ENCODE measurements at regions not wholly inside any gene's neighbourhood (a gene's known extent, or its start where the extent isn't known, plus 50 kb on each side); places are given as distances from the start of the nearest gene placed in this dataset.

DNA sequence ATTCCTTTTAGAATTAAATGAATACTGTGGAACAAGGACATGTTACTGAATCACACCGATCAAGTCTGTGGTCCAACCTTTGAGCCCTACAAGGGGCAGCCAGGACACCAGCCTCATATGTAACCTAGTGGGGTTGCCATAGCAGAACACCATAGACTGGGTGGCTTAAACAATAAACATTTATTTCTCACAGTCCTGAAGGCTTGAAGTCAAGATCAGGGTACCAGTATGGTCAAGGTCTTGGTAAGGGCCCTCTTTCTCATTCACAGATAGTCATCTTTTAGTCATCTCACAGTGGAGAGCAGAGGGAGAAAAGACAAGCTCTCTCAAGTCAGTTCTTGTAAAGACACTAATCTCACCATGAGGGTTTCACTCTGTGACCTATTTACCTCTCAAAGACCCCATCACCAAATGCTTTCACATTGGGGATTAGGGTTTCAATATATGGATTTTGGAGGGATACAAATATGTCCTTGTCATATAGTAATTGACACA, 422.5 kb downstream of the GADD45G start:
- no peak for DNase-seq (ENCODE audit: low read depth in 4 of 4, low spot score in 2 of 4)

DNA sequence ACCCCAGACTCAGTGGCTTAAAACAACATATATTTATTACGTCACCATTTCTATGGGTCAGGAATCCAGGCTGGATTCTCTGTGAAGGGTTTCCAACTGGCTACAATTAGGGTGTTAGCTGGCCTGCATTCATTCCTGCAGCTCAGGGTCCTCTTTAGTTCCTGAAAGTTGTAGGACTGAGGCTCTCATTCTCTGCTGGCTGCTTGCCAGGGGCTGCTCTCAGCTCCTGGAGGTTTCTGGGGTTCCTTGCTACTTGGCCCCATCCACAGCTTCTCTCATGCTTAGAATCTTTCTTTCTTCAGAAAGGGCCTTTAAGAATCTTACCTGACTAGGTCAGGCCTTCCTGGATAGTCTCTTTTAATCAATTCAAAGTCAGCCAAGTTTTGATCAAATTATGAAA, 424.6 kb downstream of the GADD45G start:
- no peak for DNase-seq (ENCODE audit: low read depth in 4 of 4, low spot score in 2 of 4)

DNA sequence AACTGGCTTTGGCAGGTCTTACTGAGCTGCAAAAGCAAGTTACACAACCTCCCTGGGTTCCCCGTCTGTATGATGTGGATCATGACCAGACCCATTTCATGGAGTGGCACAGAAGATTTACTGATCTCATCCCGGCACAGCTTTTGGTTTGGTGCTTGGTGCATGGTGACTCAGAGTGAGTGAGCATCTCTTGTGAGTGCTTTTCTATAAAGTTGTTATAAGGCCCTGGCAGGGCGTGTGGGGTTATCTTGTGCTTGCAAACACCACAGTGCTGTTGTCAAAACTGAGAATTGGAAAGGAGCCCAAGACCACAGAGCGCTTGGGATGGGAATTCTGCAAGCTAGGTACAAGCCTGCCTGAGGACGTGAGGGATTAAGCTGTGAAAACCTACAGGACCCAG, 425.2 kb downstream of the GADD45G start:
- DNase-seq (ENCODE audit: low read depth in 4 of 4, low spot score in 2 of 4) = no peak

DNA sequence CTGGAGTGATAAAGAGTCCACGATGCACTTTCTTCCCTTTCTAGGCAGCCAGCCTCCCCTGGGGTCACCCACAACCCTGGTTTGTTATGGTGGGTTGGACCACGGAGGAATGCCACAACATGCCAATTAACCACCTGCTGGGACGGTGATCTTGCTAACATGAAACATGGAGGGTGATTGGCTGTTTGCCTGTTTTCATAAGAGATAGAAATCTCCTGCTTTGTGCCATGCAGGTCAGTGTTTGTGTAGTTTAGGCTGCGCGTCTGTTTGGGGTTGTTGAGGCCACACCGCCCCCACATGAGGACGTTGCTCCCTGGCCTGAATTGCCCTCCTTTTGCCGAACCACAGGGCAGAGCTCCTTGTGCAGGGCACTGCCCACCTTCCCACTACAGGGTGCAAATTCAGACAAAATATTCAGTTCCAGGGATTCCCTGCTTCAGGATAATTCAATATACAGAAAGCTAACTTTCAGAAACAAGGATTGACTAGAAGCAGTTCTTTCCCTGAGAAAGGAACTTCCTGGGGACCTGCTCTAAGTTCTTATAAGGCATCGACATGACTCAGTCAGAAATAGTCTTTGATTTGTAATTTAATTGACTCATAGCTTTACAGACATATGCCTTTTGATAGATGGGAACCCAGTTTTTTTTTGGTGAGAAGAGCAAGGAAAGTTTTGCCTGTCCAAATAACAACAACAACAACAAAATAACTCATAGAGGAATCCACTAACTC, 427.6 kb downstream of the GADD45G start:
- no peak for DNase-seq (ENCODE audit: low read depth in 4 of 4, low spot score in 2 of 4)

DNA sequence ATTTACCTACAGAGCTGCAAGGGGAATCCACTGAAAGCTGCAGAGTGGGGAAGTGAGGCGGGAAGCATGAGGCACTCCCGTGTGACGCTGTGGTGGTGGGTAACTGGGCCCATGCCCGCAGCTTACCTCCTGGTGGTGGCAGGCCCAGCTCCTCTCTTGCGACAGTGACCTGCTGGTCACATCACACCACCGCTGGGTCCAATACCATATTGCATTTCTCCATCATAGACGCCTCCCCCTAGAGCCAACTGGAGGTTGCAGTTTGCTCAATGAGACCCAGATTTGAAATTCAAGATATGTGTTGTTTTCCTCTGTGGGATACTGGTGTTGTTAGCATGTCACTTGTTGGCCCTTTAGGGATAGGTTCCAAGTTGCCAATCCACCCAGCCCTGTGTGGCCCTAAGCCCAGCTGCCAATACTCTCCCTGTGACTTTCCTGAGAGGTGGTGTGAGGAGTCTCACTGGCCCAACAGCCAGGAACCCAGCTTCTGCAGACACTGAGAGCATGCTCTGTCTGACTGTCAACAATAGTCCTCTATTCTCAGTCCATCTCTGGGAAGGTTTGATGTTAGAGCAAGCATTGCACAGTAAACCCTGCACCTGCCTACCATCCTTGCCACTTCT, 428.3 kb downstream of the GADD45G start:
- DNase-seq (ENCODE audit: low read depth in 4 of 4, low spot score in 2 of 4) = no peak

DNA sequence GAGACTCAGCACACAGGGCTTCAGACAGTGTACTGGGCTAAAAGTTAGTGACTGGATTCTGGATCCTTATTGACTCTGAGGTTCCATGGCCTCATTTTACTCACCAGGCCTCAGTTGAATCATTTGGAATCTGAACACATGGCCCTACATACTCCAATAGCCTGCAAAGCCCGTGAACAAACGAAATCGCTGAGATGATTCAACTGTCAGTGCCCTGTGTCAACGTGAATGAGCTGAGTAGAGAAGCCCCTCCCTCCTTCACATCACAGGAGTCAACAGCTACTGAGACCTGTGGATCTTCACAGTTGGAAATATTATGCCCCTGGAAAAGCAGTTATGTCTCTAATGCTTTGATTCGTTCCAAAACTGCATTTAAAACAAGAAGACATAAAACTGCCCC, 429.3 kb downstream of the GADD45G start:
- no peak for DNase-seq (ENCODE audit: low read depth in 4 of 4, low spot score in 2 of 4)

DNA sequence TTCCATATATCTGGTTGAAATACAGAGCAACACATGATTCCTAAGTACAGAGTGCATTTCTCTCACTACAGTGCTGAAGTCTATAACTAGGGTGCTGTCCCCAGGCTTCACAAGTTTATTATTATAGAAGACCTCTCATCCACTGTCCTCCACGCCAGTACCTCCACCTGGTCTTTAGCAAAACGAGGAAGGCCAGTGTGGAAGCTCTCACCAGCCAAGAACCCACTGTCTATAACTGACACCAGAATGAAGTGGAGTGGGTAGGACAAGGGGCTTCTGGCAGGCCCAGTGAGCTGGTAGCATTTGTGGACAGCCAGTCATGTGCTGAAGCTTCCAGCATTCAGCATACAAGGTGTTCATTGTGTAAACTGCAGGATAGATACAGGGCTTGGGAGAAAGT, 430.7 kb downstream of the GADD45G start:
- no peak for DNase-seq (ENCODE audit: low read depth in 4 of 4, low spot score in 2 of 4)

DNA sequence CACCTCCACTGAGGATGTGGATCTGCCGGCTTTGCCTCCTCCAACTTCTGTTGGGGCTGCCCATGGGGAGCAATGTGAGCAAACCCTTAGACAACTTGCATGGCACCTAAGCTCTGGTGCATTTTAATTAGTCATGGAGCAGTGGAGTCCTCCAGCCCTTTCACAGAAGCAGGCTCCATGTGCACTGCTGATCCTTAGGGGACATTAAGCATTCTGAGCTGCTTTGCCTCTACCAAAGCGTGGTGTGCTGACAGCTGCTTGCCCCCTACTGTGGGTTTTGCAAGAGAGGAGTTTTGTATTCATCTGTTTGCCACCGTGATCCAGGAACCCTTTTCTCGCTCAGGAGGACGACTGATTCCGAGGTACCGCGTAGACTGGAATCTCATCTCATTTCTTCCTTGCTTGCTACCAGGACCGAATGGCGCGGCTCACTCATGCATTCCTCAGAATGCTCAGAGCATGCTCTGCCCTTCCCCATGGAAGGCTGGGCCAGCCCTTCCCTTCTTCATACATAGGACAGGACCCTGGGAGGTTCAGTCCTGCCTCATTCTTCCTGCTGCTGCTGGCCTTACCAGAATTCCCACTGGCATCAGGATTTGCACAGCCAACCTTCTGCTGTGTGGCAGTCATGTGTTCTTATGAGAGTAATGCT, 432.5 kb downstream of the GADD45G start:
- DNase-seq (ENCODE audit: low read depth in 4 of 4, low spot score in 2 of 4) = no peak

DNA sequence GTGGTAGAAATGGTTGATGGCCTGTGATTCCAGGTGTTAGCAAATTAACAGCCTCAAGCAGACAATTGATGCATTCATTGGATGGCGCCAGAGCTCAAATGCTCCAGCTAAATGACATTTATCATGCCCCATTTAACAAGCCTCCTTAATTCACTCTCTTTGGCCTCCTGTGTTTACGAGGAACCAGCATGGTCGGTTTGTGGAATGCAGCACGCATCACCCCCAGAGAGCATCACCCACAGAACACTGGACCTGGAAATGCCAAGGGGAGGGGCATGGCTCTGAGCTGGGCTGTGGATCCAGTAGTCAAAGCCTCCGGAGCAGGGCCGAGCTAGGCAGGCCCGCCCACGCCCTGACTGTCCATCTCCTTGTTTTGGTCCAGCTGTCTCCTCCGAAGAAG, 434.0 kb downstream of the GADD45G start:
- DNase-seq (ENCODE audit: low read depth in 4 of 4, low spot score in 2 of 4) = peak in 3 of 4 donors; percentile 24 to 52 (median 34)

DNA sequence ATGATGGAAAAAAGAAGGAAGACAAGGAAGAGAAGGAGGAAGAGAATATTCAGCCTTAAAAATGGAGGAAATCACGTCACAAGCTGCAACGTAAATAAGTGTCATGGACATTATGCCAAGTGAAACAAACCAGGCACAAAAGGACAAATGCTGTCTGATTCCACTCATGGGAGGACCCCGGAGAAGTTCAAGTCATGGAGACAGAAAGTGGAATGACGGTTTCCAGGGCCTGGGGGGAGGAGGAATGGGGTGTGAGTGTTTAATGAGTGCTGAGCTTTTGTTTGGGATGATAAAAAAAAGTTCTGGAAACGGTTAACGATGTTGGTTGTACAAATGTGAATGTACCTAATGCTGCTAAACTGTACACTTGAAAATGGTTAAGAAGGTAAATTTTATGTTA, 439.5 kb downstream of the GADD45G start:
- no peak for DNase-seq (ENCODE audit: low read depth in 4 of 4, low spot score in 2 of 4)

DNA sequence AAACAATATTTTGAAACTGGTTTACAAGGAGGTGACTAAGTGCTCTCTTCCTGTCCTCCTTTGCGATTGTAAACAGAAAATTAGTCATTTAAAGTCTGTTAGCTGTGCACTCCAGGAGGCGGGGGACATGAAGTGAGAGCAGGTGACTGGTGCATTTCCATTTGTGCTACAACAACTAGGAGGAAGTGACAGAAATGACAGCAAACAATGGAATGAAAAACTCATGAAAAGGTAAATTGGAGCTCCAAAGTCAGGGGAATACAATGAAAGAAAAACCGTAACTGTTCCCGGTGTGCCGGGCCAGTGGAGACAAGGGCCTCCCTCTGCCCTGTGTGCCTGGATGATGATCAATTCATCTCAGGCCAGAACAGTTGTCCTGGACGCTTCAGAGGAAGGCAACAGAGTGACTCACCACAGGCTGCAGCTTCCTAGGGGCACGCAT, 439.9 kb downstream of the GADD45G start:
- DNase-seq (ENCODE audit: low read depth in 4 of 4, low spot score in 2 of 4) = no peak

DNA sequence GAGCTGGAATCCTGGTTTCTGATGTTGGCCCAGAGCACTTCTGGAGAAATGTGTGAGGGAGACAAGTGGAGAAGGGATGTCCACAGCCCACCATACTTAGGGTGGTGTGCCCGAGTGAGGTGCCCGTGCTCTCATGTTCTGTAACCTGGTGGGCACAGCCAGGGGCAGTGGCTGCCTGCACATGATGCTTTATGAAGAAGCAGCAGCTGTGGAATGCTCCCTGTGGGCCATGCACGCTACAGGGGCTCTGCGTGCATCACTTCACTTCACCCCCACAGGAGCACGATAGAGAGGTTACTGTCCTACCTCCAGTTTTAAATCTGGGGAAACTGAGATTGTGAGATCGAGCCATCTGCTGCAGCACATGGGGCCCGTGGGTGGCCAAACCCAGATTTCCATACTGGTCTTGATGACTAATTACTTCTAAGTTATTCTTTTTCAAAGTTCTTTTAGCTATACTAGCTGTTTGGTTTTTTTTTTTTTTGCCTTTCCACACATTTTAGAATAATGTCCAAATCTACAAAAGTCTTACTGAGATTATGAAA, 441.6 kb downstream of the GADD45G start:
- no peak for DNase-seq (ENCODE audit: low read depth in 4 of 4, low spot score in 2 of 4)

DNA sequence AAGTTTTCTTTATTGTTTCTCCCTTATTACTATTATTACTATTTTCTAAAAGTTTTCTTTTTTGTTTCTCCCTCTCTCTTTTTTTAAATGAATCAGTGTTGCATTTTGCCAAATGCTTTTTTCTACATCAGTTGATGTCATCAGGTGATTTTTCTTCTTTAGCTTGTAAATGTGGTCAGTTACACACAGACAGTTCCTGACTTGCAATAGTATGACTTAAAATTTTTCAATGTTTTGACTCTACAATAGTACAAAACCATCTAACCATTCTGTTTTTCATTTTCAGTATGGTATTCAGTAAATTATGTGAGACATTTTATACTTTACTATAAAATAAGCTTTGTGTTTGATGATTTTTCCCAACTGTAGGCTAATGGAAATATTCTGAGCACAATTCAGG, 443.0 kb downstream of the GADD45G start:
- DNase-seq (ENCODE audit: low read depth in 4 of 4, low spot score in 2 of 4) = no peak

DNA sequence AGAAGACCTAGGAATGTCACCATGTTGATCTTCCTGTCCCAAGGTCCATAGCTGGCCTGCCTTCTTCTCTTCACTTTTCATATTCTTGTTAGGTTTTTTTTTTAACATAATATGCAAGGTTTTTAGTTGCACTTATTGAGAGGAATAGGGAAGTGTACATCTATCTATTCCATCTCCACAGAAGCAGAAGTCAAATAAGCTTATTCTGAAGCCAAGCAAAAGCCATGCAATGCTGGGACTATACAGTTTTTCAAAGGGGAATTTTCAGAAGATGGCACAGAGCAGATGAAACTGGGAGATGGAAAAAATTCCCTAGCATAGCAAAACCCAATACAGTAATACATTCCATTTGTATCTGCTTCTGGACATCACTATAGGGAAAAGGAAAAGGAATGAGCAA, 447.6 kb downstream of the GADD45G start:
- no peak for DNase-seq (ENCODE audit: low read depth in 4 of 4, low spot score in 2 of 4)

DNA sequence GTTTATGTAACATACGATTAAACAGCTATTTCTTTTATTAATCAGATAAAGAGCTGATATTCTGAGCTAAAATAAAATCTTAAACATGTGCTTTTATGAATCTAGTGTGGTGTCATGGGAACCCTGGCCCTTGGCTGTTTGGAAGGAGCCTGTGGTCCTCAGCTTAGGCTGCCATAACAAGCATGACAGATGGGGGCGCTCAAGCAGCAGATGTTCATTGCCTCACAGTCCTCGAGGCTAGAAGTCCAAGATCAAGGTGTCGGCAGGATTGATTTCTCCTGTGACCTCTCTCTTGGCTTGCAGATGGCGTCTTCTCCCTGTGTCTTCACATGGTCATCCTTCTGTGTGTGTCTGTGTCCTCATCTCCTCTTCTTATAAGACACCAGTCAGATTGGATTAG, 448.2 kb downstream of the GADD45G start:
- DNase-seq (ENCODE audit: low read depth in 4 of 4, low spot score in 2 of 4) = no peak

DNA sequence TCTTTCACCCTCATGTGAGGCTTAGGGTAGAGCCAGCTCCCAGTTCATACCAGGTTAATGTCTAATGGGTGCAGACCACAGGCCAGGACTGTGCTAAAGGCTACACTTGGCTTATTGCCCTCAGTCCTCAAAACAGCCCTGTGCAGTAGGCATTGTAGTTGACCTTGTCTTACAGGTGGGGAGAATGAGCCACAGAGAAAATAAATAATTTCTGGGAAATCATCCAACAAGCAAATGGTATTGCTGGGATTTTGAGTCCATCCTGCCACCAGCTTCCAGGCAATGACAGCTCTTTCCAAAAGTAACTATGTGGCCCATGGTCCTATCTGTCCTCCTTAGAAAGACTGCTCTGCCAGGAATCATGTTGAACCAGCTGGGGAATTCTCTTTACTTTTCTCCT, 450.0 kb downstream of the GADD45G start:
- DNase-seq (ENCODE audit: low read depth in 4 of 4, low spot score in 2 of 4) = no peak

DNA sequence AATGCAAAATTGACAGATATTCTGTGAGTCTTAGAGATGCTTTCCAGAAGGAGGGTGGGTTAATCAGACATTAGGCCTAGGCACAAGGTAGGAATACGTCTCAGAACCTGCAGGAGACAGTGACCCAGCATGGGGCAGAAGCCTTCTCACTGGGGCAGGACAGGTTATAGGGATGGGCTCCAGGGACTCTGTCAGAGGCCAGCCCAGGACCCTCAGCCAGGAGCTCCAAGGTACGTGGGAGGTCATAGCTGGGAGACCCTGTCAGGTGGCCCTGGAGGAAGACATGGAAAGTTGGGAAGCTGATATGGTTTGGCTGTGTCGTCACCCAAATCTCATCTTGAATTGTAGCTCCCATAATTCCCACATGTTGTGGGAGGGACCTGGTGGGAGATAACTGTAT, 450.4 kb downstream of the GADD45G start:
- DNase-seq (ENCODE audit: low read depth in 4 of 4, low spot score in 2 of 4) = no peak

DNA sequence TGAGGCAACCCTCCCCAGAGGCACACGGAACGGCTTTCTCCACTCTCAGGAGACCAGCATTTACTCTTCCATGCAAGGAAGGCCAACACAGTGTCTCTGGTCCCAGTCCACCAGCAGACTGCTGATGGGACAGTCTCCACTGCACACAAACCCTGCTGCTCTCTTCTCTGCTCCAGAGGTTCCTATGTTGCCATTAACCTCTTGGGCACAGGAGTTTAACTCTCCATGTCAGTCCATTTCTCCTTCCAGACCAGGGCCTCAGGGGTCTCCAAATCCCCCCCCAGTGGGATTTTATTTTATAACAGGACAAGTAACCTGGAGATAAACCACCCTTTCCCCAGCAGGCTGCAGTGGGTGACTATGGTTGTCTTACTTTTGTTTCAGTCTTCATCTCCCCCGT, 452.5 kb downstream of the GADD45G start:
- no peak for DNase-seq (ENCODE audit: low read depth in 4 of 4, low spot score in 2 of 4)

DNA sequence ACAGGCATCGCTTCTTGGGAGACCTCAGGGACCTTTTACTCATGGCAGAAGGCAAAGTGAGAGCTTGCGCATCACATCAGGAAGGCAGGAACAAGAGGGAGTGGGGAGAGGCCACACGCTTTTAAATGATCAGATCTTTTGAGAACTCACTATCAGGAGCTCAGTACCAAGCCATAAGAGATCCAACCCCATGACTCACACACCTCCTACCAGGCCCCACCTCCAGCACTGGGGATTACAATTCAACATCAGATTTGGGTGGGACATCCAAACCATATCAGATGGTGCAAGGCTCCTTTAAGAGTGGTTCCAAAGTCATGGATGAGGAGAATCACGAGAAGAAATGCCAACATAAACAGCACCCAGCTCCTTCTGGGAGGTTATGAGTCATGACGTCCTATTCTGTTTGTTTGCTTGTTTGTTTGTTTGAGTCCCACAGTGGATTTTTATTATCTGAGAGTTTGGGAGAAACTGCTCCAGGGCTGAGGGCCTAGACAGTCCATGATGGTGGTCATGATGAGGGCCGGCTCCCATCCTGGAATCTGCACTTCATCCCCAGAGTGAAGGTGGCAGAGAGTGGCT, 453.5 kb downstream of the GADD45G start:
- no peak for DNase-seq (ENCODE audit: low read depth in 4 of 4, low spot score in 2 of 4)

DNA sequence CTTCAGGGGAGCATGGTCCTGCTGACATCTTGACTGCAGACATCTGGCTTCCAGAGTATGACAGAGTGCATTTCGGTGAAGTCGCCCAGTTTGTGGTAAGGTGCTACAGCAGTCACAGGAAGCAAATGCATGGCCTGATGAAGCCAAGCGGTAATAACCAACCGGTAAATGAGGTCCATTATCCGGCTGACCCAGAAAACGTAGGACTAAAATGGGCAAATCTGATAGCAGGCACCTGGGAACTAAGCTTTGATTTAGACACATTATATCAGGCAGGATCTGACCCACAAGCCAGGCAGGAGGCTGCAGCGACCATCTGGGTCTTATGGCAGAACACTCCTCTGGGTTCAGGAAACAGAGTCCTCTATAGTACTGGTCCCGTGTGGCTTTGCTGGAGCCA, 454.6 kb downstream of the GADD45G start:
- no peak for DNase-seq (ENCODE audit: low read depth in 4 of 4, low spot score in 2 of 4)

DNA sequence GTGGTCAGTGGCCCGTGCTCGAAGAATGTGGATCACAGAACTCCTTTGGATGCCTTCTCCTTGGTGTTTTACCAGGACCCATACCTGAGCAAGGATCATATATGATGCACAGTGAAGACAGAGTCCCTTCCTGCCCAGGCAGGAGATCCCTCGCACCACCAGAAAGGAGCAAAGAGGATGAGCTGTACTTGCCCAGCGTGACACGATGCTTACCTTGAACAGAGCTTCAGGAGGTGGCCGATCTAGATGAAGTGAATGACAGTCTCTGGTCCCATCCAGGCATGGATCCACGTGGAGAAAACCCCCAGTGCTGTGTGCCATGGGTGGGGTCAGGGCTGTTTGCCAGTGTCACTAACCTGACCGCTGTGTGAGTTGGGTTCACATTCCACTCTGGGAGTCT, 455.4 kb downstream of the GADD45G start:
- DNase-seq (ENCODE audit: low read depth in 4 of 4, low spot score in 2 of 4) = no peak
